Endometrial microvascular endothelial cells (primary cell): ENCODE measurements at regions not wholly inside any gene's neighbourhood (a gene's known extent, or its start where the extent isn't known, plus 50 kb on each side); places are given as distances from the start of the nearest gene placed in this dataset.
"Not testable (repeated sequence)": the region's sequence is repeated elsewhere in the genome, so short reads cannot be mapped to it uniquely, and the experiment has no call there.

Experiments used
- in situ Hi-C: cut with HindIII; loops from 2 replicates; pipeline ENCODE4 v1.10.0; 2017; ENCODE audit warnings: low sequenced_read_pairs, low pct_unique_long_range_greater_than_20kb; ENCODE audit errors: inconsistent ontology term

DNA sequence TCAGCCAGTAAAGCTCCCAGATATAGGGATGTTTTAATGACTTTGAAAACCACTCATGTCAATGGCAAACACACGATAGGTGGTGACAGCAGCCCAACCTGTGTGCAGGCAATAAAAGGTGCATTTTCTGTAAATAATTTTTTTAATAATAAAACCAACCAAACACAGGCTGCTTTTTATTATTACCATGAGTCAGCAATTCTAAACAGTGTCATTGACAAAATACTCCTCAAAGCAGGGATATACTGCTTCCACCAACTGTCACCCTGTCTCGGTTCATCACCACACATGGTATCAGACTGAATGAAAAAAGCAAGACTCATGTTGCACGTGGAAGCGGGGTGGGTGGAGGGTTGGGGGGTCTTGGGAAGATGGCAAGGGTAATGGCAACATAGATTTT, 195.9 kb downstream of the ANKRD60 start:
- in situ Hi-C loops = no loop called here

DNA sequence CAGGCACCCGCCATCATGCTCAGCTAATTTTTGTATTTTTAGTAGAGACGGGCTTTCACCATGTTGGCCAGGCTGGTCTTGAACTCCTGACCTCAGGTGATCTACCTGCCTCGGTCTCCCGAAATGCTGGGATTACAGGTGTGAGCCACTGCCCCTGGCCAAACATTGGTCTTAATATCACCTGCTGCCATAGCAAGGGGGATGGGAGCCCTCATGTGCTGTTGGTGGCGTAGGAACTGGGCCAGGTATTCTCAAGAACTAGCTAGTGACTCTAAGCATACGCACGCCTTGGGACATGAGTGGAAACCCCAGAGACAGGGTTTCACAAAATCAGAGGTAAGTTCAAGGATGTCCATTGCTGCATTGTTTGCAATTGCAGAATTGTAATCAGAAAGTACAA, 197.1 kb downstream of the ANKRD60 start:
- in situ Hi-C loops = not testable (repeated sequence)

DNA sequence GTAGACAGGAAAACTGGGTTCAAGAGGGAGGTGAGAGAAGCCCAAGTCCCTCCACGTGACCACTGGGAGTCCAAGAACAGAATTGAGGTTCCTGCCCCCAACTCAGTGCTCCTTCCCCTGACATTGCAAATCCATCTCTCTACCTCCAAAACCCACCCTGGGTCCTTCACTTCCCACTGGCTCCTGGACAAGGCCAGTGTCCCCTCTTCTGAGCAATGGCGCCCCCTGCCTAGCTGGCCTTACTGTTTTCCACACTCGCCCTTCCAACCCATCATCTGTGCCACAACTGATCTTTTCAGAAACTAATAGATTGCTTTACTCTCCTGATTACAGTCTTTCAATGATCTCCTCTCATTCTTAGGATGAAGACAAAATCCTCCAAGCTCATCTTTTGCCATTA, 200.3 kb downstream of the ANKRD60 start:
- in situ Hi-C loops = no loop called here

DNA sequence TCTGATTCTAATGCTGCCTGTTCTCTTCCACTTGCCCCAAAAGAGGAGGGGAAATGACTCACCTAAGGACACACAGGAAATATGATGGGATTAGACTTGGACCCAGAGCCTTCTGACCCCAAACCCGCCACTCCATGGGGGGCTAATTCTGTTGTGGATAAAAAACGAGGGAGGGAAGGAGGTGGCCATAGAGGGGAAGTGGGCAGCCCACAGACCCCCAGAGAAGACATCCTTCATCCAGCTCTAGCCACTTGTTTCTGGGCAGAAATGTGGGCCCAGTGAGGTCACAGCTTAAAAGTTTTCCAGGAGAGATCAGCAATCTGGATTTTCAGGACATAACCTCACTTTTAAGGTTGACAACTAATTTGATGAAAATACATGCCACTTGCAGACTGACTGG, 202.1 kb downstream of the ANKRD60 start:
- in situ Hi-C loops = no loop called here

DNA sequence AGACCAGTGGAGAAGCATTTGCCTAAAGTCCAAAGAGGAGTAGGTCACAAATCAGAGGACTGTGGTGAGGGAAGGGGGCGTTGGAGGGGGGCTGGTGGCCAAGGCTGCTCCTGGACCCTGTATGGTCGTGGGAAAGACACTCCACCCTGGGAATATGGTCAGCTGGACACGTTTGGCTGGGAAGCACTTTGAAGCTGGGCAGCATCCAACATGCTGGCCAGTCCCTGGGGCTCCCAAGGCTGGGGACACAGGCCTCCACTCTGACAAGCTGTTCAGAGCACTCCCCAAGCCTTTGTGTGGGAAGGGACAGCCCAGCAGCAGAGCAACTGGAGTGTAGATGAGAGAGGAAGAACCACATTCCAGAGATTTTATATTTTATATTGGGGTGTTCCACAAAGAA, 203.2 kb downstream of the ANKRD60 start:
- in situ Hi-C loops = no loop called here

DNA sequence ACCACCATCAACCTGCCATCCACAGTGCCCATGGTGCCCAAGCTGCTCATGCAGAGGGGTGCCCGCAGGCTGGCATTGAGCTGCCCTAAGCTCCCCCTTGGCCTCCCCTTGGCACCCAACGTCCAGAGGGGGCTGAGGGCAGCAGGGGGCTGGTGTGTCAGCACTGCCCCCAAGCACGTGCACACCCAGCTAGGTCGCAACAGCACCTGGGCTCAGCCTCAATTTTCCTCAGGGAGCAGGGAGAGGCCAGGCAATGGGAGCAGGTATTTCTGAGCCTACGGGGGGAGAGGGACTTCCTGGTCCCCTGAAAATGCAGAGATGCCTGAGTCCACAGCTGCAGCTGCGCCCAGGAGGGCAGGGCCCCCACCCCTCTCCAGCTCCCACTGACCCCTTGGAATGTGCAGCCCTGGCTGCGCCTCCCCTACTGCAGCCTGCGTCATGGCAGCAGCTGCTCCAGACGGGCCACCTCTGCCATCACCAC, 204.2 kb downstream of the ANKRD60 start:
- in situ Hi-C loops = no loop called here

DNA sequence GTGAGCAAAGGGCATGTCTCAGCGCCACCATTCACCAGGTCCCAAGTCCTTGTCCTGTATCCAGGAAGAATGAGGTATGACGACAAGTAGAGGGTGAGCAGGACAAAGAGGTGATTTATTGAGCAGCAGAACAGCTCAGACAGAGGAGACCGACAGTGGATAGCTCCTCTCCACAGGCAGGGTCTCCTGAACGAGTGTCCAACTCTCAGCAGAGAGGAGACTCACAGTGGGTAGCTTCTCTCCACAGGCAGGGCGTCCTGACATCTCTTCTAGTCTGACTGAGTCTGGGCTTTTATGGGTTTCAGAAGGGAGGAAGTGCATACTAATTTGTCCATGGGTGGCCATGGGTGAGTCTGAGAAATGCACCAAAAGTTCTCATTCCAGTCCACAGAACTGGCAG, 204.7 kb downstream of the ANKRD60 start:
- in situ Hi-C loops = no loop called here

DNA sequence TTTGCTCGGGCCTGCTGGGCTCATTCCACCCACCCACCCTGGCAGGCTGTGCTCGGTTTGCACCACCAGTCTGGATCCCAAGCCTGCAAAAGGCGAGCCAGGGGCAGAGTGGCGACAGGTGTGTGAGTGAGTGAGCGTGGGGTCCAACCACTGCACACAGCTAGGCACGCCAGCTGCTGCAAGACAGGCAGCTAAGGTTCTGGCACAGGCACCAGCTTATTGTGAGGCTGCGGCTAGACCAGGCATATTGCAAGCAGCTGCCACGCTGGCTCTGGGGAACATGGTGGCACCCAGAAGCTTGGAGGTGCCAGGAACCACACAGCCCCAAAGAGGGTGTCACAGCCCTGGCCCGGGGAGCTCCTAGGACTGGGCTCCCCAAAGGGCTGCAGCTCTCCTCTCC, 205.1 kb downstream of the ANKRD60 start:
- in situ Hi-C loops = no loop called here

DNA sequence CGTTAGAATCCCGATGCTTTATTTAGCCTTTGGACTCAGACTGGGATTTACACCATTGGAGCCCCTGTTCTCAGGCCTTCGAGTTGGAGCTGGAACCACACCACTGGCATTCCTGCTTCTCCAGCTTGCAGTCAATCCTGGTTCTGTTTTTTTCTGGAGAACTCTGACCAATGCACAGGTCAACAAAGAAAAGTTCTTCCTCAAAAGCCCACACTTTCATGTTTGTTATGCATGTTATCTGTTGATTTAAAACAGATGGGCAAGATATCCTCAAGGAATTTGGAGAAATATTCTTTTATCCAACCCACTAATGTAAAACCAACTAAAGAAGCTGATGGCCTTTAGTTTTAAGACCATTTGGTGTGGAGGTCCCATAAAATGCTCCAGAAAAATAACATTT, 205.7 kb downstream of the ANKRD60 start:
- in situ Hi-C loops = no loop called here

DNA sequence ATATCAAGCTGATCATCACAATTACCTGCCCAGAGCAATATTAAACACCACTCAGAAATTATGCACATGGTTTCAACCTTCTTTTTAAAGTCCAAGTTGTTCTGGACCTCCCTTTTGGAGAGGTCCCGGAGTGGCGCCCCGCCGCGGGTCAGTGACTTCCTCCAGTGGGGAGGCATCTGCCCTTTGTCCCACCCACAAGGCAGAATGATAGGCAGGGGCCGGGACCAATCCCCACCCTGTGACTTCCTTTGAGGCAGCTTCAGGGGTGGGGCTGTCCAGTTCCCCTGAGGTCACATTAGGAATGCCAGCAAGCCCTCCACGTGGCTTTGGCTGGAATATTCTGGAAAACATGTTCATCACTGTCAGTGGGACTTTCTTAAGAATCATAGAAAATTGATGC, 207.0 kb downstream of the ANKRD60 start:
- in situ Hi-C loops = no loop called here

DNA sequence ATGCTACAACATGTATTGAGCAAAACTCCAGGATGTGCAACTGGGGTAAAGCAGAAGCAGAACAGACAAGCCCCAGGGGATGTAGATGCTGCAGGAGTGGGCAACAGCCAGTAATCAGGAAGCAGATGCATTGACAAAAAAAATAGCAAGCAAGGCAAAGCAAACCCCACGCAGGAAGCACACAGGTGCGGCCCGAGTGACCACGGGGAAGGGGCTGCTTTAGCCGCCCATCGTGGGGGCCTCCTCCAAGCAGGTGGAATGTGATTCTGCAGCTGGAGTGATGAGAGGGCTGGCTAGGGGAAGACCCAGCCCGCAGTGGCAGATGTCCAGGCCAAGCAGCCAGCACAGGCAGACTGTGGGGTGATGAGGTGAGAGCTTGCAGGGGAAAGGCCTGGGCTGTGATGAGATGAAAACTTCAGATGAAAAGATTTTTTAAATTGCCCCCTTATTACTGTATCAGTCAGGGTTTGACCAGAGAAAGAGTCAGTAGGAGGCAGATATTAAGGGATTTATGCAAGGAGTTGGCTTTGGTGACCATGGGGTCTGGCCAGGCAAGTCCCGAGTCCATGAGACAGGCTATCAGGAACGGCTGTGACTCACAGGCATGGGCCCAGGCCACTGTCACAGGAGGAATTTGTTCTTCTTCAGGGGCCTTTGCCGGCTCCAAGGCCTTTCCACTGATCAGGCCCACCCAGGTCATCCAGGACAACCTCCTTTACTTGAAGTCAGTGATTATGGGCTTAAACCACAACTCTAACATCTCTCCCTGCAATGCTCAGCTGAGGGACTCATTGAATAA, 207.6 kb downstream of the ANKRD60 start:
- in situ Hi-C loops = no loop called here

DNA sequence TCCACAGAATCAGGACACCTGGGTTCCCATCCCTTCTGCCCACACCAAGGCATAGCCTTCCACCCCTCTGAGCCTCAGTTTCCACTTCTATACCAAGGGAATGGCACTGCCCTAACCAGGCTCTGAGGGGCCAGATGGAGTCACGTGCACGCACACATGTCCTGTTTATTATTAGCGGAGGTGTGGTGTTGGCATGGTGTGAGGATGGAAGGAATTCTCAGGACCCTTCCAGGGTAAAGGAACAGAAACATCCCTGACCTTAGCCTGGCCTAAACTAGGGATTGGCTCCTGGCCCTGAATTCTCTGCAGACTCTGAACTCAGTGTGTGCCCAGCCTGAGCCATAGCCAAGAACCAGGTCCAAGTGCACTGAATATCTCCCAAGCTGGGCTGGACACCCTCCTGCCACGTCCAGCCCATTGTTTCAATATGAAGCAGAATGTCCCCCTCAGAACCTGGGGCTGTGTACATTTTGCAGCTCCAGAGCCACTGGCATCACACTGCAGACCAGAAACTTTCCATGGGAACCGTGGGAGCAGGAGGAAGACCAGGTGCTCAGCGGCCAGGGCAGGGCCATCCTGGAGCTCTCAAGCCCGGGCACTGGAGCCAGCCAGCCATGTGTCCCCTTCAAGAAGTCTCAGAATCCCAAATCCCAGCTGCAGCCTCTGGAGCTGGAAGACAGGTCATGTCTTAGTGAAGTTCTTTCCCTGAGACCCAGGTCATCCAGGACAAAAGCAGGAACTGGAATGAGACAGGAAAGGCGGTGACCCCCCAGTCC, 208.4 kb downstream of the ANKRD60 start:
- in situ Hi-C loops = no loop called here

DNA sequence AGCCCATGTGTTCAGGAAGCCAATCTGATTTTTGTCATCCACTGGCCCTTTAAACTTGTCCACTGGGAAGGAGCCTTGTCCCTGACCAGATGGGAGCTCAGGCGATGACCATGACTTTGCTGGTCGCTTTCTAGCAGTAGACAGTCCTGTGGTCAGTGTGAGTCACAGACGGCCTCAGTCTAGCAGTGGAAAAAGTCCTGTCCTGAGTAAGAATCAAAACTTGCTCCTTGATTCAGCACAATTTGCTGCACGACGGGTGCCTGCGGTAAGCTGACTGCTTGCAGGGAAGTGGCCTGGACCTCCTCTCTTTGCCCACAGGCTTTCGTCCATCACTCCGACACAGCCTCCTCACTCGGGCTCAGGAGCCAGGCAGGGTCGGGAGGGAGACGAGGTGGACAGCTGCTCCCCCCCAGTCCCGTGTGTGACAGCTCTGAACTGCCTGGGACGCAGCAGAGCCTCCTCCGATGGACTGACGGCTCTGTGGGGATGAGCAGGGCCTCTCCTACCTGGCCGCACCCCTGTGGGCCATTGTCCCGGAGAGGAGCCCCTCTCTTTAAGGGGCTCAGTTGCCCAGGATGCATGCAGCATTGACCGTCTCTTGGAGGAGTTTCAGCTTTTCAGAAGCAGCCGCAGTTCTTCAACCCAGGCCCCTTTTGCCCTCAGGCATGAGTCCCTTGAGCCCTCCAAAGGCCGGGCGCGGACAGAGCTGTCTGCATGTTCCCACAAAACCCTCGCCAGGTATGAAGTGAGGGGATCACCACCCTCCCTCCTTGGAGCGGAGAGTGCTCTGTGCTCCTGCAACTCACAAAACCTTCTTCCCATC, 209.2 kb downstream of the ANKRD60 start:
- in situ Hi-C loops = no loop called here

DNA sequence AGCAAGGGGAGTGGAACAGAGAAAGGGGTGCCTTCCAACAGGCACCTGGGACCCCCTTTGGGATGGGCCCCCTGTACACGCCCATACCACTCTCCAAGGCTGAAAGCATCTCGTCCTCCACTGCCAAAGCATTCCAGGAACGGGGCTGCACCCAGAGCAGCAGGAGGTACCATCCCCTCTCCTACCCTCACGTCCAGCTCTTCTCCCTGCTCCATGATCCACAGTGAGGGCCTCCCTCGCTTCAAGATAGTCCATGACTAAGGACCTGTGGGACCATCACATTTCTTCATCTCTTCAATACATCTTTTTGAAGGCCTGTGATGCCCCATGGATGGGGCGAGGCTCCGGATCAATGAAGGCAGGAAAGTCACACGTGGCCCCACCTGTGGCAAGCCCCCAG, 209.9 kb downstream of the ANKRD60 start:
- in situ Hi-C loops = no loop called here

DNA sequence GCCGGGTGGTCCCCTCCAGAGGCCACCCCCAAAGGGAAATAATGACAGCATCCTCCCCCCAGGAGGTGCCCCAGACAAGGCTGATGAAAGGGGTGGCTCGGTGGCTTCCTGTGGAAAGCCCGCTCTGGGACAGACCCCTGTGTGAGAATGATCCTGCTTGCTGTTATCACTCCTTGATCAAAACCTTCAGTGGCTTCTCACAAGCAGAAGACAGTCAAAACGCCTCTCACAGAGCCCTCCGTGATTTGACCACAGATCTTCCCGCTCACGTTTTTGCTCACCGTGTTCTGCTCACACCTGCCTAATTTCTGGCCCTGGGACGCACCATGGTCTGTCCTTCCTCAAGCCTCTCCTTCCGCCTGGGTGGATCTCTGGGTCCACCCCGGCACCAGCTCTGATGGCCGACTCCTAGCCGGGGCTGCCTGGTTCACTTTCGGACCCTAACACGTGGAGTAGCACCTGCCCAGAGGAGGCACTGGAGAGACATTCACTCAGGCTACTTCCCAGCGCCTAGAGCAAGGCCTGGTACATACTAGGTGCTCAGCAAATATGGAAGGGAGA, 210.4 kb downstream of the ANKRD60 start:
- in situ Hi-C loops = no loop called here

DNA sequence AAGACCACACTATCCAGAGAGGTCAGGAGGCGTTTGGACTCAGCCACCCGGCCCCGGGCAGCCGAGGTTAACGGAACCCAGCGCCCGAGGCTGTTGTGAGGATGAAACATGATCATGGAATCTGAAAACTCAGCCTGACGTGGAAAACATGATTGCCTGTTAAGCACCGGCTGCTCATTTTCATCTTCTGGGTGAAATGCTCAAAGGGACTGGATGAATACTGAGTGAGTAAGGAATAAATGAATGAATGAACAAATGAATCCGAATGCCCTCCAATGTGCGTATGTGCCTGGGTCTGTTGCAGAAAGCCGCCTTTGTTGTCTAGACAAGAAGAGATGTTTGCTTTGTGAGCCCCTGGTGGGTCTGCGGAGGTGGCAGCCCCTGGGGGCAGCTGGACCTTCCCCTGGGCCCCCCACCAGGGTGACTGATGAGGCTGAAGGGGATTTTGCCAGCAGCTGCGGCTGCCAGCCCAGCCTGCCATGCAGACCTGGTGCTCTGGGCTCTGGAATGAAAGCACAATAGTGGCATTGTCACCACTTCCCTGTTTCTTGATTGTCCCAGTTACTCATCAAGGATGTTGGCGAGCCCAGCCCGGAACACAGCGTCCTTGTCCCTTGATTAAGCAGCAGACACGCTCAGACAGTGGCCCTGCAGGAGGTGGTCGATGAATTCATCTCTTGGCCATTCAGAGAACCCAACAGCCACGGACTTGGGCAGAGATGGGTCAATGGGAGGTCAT, 211.1 kb downstream of the ANKRD60 start:
- in situ Hi-C loops = no loop called here

DNA sequence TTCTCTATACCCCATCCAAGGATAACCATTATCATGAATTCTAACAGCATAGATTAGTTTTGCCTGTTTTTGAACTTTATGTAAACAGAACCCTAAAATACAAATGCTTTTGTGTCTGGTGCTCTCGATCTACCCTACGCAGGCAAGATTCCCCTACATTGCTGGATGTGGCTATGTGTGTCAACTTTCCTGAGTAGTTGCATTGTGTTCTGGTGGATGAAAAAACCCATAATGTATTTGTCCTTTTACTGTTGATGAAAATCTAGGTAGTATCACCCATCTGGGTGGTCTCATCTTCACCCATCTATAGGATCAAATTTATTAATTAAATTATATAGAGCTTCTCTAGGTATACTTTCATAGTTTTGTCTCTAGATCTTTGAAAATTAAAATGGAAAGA, 211.7 kb downstream of the ANKRD60 start:
- in situ Hi-C loops = no loop called here

DNA sequence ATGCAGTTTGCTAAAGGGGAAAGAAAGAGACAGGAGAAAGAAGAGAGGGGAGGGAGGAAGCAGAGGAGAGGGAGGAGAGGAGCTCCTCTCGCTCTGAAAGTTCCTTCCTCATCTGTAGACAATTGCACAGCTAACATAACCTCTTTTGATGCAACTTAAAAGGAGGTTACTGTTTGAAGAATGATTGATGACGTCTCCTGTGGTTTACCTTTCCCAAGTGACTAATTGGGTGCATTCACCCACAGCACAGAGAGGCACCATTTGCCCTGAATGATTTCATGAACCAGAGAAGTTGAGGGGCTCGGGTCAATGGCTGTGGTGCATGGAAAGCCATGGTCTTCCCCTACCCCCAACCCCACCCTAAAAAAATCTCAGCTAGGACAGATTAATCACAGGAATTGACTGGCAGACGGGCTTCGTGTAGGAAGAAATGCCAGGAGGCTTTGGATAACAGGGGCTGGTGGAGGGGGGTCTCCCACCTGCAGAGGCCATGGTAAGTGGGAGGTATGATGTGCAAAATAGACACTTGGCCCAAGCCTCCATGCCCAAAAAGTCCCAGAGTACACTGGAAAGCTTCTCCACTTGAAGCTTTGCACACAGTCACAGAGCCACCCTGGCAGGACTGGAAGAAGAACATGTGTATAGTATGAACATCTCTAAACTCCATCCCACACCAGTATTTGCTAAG, 213.7 kb downstream of the ANKRD60 start:
- in situ Hi-C loops = no loop called here
